Neural progenitor cell (in vitro differentiated cells): ENCODE measurements at regions not wholly inside any gene's neighbourhood (a gene's known extent, or its start where the extent isn't known, plus 50 kb on each side); places are given as distances from the start of the nearest gene placed in this dataset.

Experiments used
- DNase-seq: peaks from one replicate; pipeline ENCODE4 v3.0.0-alpha.2; 2016; ENCODE audit warnings: low spot score
- H2AFZ ChIP-seq: fragments of 200-600 bp; sonication (generic); replicated peaks from 2 replicates; pipeline ENCODE4 v1.6.1; 2016; ENCODE audit warnings: antibody characterized with exemption
- H3F3A ChIP-seq: fragments of 200-600 bp; sonication (generic); 2 replicates; pipeline ENCODE4 v1.6.1; 2016; ENCODE audit warnings: antibody characterized with exemption, low read depth
- H3K27ac ChIP-seq: fragments of 200-600 bp; sonication (generic); 2 replicates; pipeline ENCODE4 v1.5.1; 2016; ENCODE audit warnings: mild to moderate bottlenecking
- H3K27me3 ChIP-seq: fragments of 200-600 bp; sonication (generic); 2 replicates; pipeline ENCODE4 v1.6.1; 2016; ENCODE audit warnings: mild to moderate bottlenecking, moderate library complexity
- H3K36me3 ChIP-seq: fragments of 200-600 bp; sonication (generic); 2 replicates; pipeline ENCODE4 v1.5.1; 2016
- H3K4me1 ChIP-seq: fragments of 200-600 bp; sonication (generic); 2 replicates; pipeline ENCODE4 v1.6.1; 2016; ENCODE audit warnings: mixed run types
- H3K4me2 ChIP-seq: fragments of 200-600 bp; sonication (generic); 2 replicates; pipeline ENCODE4 v1.6.1; 2016
- H3K4me3 ChIP-seq: fragments of 200-600 bp; sonication (generic); 2 replicates; pipeline ENCODE4 v1.5.1; 2016
- H3K79me2 ChIP-seq: fragments of 200-600 bp; sonication (generic); 2 replicates; pipeline ENCODE4 v1.6.1; 2016; ENCODE audit warnings: low read depth
- H3K9ac ChIP-seq: fragments of 200-600 bp; sonication (generic); 2 replicates; pipeline ENCODE4 v1.6.1; 2016
- H3K9me3 ChIP-seq: fragments of 200-600 bp; sonication (generic); 2 replicates; pipeline ENCODE4 v1.5.1; 2016; ENCODE audit warnings: low read depth
- H4K20me1 ChIP-seq: fragments of 200-600 bp; sonication (generic); 2 replicates; pipeline ENCODE4 v1.6.1; 2016; ENCODE audit warnings: low read depth
- H3K27ac Mint-ChIP-seq: 3 replicates; pipeline ENCODE4 v1.8.0; 2021; ENCODE audit warnings: mixed read lengths
- H3K27me3 Mint-ChIP-seq: 2 replicates; pipeline ENCODE4 v1.8.0; 2022; ENCODE audit warnings: low read depth, mild to moderate bottlenecking, inconsistent platforms, moderate library complexity, mixed read lengths; ENCODE audit not compliant: insufficient read depth
- H3K36me3 Mint-ChIP-seq: 3 replicates; pipeline ENCODE4 v1.8.0; 2021; ENCODE audit warnings: mixed read lengths
- H3K4me1 Mint-ChIP-seq: 3 replicates; pipeline ENCODE4 v1.8.0; 2021; ENCODE audit warnings: mixed read lengths
- H3K4me3 Mint-ChIP-seq: 3 replicates; pipeline ENCODE4 v1.8.0; 2021; ENCODE audit warnings: mild to moderate bottlenecking, moderate library complexity, mixed read lengths
- H3K9me3 Mint-ChIP-seq: 3 replicates; pipeline ENCODE4 v1.8.0; 2020; ENCODE audit warnings: mixed read lengths
- EZH2 ChIP-seq: fragments of 200-600 bp; sonication (generic); IDR thresholded peaks from 2 replicates; pipeline ENCODE4 v1.6.1; 2017; ENCODE audit warnings: antibody characterized with exemption, mild to moderate bottlenecking, moderate library complexity
- EZH2phosphoT487 ChIP-seq: fragments of 200-600 bp; sonication (generic); IDR thresholded peaks from 2 replicates; pipeline ENCODE4 v1.6.1; 2017; ENCODE audit warnings: antibody characterized with exemption
- TF ChIP-seq, protein P1 (sequence below): fragments of 200-600 bp; sonication (generic); IDR thresholded peaks from 2 replicates; pipeline ENCODE4 v1.5.1; 2017; ENCODE audit warnings: antibody characterized with exemption, mild to moderate bottlenecking

DNA sequence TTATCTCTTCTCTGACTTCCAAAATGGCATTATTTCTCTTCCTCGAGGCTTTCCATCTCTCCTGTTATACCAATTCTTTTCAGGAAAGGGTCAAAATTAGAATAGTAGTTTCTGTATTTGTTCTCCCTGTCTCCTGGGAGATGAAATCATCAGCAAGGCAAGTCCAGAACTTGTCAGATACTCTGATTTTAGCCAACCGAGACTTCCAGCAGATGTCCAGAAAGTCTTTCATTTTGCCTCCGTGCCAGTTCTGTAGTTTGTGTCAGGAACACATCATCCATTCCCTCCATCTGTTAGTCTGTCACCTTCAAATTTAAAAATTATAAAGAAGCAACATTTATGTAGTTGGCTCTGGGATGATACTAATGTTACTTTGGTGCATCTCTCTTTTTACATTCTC is 275.7 kb downstream of the CCDC59 start:
- no peaks in the 10 kb centered on the region for H3K4me1 ChIP-seq
- H4K20me1 ChIP-seq: no peaks in the 10 kb centered on the region
- H3K27ac Mint-ChIP-seq: no peak overlapping the region
- no peaks in the 10 kb centered on the region for H3K9me3 ChIP-seq
- H3K27me3 Mint-ChIP-seq: no peaks in the 10 kb centered on the region
- no peak overlapping the region for H3K27ac ChIP-seq
- H3K27me3 ChIP-seq: no peaks in the 10 kb centered on the region
- no peak overlapping the region for H3K4me3 ChIP-seq
- H3K79me2 ChIP-seq: no peaks in the 10 kb centered on the region
- H3K36me3 ChIP-seq: peaks cover 4% of the 10 kb centered on the region
- no peak for DNase-seq
- H3K9me3 Mint-ChIP-seq: peaks cover 8% of the 10 kb centered on the region
- H3K4me1 Mint-ChIP-seq: no peaks in the 10 kb centered on the region
- no peak overlapping the region for H3K9ac ChIP-seq
- no peak overlapping the region for H3K4me3 Mint-ChIP-seq
- no peak overlapping the region for H3K4me2 ChIP-seq
- TF ChIP-seq EZH2 (no peak), EZH2phosphoT487 (no peak)
- TF ChIP-seq, protein P1, sequence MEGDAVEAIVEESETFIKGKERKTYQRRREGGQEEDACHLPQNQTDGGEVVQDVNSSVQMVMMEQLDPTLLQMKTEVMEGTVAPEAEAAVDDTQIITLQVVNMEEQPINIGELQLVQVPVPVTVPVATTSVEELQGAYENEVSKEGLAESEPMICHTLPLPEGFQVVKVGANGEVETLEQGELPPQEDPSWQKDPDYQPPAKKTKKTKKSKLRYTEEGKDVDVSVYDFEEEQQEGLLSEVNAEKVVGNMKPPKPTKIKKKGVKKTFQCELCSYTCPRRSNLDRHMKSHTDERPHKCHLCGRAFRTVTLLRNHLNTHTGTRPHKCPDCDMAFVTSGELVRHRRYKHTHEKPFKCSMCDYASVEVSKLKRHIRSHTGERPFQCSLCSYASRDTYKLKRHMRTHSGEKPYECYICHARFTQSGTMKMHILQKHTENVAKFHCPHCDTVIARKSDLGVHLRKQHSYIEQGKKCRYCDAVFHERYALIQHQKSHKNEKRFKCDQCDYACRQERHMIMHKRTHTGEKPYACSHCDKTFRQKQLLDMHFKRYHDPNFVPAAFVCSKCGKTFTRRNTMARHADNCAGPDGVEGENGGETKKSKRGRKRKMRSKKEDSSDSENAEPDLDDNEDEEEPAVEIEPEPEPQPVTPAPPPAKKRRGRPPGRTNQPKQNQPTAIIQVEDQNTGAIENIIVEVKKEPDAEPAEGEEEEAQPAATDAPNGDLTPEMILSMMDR: no peak
- no peaks in the 10 kb centered on the region for H3F3A ChIP-seq
- H2AFZ ChIP-seq: no peak overlapping the region
- H3K36me3 Mint-ChIP-seq: no peaks in the 10 kb centered on the region

GRCh38 chr12:82069931-82070514 is 288.2 kb downstream of the CCDC59 start:
- H3F3A ChIP-seq: no peaks in the 10 kb centered on the region
- H2AFZ ChIP-seq: no peak overlapping the region
- no peaks in the 10 kb centered on the region for H3K79me2 ChIP-seq
- TF ChIP-seq EZH2 (no peak), EZH2phosphoT487 (no peak)
- TF ChIP-seq, protein P1: no peak
- no peak overlapping the region for H3K9ac ChIP-seq
- no peak overlapping the region for H3K4me2 ChIP-seq
- no peaks in the 10 kb centered on the region for H3K36me3 ChIP-seq
- no peak overlapping the region for H3K27ac ChIP-seq
- no peaks in the 10 kb centered on the region for H3K9me3 ChIP-seq
- no peaks in the 10 kb centered on the region for H3K4me1 ChIP-seq
- Mint-ChIP-seq H3K27me3 (peaks cover 2% of the 10 kb centered on the region), H3K27ac (no peak overlapping the region), H3K9me3 (no peaks in the 10 kb centered on the region), H3K36me3 (no peaks in the 10 kb centered on the region), H3K4me1 (no peaks in the 10 kb centered on the region), H3K4me3 (no peak overlapping the region)
- no peaks in the 10 kb centered on the region for H4K20me1 ChIP-seq
- DNase-seq: no peak
- H3K4me3 ChIP-seq: no peak overlapping the region
- H3K27me3 ChIP-seq: no peaks in the 10 kb centered on the region

DNA sequence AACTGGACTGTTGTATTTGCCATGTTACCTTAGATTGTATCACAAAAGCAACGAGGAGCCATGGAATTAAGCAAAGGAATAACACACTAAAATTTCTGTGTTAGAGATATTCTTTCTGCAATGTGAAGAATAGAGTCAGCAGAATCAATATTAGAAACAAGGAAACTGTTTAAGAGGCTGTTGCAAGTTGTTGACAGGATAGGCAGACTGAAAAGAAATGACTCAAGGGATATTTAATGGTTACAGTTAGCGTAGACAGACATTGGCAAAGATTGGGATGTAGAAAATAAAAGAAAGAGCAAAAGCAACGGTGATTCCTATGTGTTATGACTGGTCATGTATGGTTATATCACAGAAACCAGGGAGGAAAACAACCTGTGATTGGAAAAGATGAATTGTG is 299.0 kb upstream of the PPFIA2 start:
- H3K79me2 ChIP-seq: no peaks in the 10 kb centered on the region
- DNase-seq: no peak
- Mint-ChIP-seq H3K36me3 (no peaks in the 10 kb centered on the region), H3K9me3 (no peaks in the 10 kb centered on the region), H3K27me3 (peaks cover 2% of the 10 kb centered on the region), H3K27ac (no peak overlapping the region), H3K4me1 (no peaks in the 10 kb centered on the region), H3K4me3 (no peak overlapping the region)
- no peaks in the 10 kb centered on the region for H4K20me1 ChIP-seq
- no peak overlapping the region for H3K4me3 ChIP-seq
- no peaks in the 10 kb centered on the region for H3K27me3 ChIP-seq
- no peaks in the 10 kb centered on the region for H3K4me1 ChIP-seq
- H3K9ac ChIP-seq: no peak overlapping the region
- H2AFZ ChIP-seq: no peak overlapping the region
- no peaks in the 10 kb centered on the region for H3K9me3 ChIP-seq
- no peaks in the 10 kb centered on the region for H3F3A ChIP-seq
- TF ChIP-seq EZH2 (no peak), EZH2phosphoT487 (no peak)
- TF ChIP-seq, protein P1: no peak
- H3K36me3 ChIP-seq: no peaks in the 10 kb centered on the region
- no peak overlapping the region for H3K4me2 ChIP-seq
- H3K27ac ChIP-seq: no peak overlapping the region
